GM12891 (cell line): ENCODE measurements at regions not wholly inside any gene's neighbourhood (a gene's known extent, or its start where the extent isn't known, plus 50 kb on each side); places are given as distances from the start of the nearest gene placed in this dataset.

Experiments
- DNase-seq: peaks from one replicate; pipeline ENCODE4 v3.0.0; 2011; ENCODE audit warnings: low spot score; ENCODE audit not compliant: insufficient read length
- FAIRE-seq: peaks from 2 replicates; lab custom pipeline; 2011; peaks lifted over from hg19 to GRCh38; lab: Jason Lieb, UNC
- PAX5 ChIP-seq: IDR thresholded peaks from 2 replicates; pipeline ENCODE4 v1.6.1; 2011; ENCODE audit warnings: low read length, moderate library complexity, mild to moderate bottlenecking; ENCODE audit not compliant: insufficient read depth, severe bottlenecking
- POLR2A ChIP-seq: IDR thresholded peaks from 2 replicates; pipeline ENCODE4 v1.6.1; 2011; ENCODE audit warnings: low read depth, low read length, control low read depth
- POLR2AphosphoS5 ChIP-seq: IDR thresholded peaks from 2 replicates; pipeline ENCODE4 v1.6.1; 2011; ENCODE audit warnings: low read depth, low read length, control low read depth
- POU2F2 ChIP-seq: IDR thresholded peaks from 2 replicates; pipeline ENCODE4 v1.6.1; 2011; ENCODE audit warnings: low read depth, mild to moderate bottlenecking, control low read depth, low read length, moderate library complexity
- SPI1 ChIP-seq: IDR thresholded peaks from 2 replicates; pipeline ENCODE4 v1.6.1; 2011; ENCODE audit warnings: low read depth, low read length, control low read depth
- TAF1 ChIP-seq: IDR thresholded peaks from 2 replicates; pipeline ENCODE4 v1.6.1; 2011; ENCODE audit warnings: low read depth, low read length, control low read depth

DNA sequence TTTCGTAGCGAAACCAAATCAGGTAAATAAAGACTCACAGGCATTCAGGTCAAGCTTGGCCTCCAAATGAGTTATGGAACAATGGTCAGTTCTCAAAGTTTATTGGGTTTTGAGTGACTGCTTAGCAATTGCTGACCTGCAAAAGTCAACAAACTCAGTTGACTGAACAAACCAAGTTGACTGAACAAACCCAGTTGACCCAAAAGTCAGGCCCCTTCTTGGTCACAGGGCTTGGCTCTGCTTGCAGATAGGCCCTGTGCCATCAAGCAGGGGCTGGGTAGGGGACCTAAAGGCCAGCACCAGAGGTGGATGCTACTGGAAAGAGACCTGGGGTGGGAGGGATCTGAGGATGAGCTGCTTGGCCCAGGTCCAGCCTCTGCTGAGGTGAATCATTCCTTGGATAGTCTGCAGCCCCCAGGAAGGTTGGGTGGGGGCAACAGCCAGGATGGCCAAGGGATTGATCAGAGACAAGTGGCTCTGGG, 64.6 kb downstream of the GADD45G start:
- TF ChIP-seq POLR2AphosphoS5: no peak
- no peak for TF ChIP-seq SPI1
- TF ChIP-seq POU2F2: no peak
- no peak for TF ChIP-seq TAF1
- TF ChIP-seq POLR2A: no peak
- TF ChIP-seq PAX5: no peak
- DNase-seq (no peak), FAIRE-seq (no peak)

DNA sequence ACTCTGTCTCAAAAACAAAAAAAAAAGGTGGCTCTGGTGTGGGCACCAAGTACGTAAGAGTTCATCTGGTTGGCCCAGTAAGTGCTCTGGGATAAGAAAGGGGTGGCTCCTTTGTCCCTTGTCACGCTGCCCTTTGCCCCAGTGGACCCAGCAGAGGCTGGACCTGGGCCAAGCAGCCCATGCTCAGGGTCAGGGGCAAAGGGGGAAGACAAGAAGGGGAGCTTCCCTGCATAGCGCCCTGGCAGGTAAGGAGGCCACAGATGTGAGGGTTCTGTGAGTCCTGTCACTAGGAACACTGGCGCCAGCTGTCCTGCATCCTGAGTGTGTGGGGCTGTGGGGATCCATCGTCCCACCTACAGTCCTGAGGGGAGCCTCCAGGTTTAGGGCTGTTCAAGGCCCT, 65.3 kb downstream of the GADD45G start:
- DNase-seq (no peak), FAIRE-seq (no peak)
- TF ChIP-seq SPI1 (no peak), POLR2A (no peak), POU2F2 (no peak), POLR2AphosphoS5 (no peak), TAF1 (no peak), PAX5 (no peak)

DNA sequence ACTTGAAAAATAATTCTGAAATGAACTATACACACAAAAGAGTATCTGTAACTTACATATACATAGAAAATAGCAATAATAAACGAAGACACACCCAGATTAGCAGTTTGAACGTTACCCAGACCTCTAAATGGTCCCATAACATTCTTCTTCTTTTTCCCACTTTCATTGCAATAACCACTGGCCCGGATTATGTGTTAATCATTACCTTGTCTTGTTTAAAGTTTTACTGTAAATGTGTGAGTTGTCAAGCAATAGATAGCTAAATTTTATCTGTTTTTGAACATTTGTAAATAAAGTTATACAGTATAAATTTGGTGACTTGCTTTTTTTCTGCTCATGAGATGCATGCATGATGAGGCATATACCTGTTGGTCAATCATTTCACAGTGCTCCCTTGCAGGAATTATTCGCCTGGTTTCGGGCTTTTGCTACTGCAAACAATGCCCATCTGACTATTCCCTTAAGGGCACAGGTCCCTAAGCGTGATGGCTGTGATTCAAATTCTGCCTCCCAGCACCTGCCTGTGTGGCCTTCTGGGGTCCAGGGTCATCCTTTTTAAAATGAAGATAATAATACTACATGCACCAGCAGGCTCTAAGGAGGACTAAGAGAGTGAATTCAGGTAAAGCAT, 66.1 kb downstream of the GADD45G start:
- TF ChIP-seq TAF1: no peak
- no peak for TF ChIP-seq POLR2A
- TF ChIP-seq SPI1: no peak
- no peak for TF ChIP-seq PAX5
- no peak for FAIRE-seq
- DNase-seq: no peak

DNA sequence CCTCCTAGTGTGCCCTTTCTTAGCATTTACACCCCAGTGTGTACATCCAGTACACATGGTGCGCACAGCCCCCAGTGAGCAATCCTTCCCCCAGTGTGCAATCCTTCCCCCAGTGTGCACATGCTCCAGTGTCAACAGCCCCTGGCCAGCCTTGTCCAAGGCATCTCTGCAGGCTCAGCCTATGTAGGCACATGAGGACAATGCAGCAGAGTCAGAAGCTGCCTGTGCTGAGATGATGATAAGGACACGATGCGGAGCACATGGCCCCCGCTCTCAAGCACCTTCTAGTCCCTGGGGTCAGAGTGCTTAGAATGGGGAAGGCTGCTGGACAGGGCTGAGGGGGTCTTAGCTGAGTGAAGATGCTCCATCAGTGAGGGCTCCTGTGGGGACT, 69.8 kb downstream of the GADD45G start:
- no peak for FAIRE-seq
- no peak for DNase-seq
- no peak for TF ChIP-seq POU2F2
- no peak for TF ChIP-seq TAF1
- no peak for TF ChIP-seq POLR2A
- no peak for TF ChIP-seq POLR2AphosphoS5
- no peak for TF ChIP-seq PAX5

DNA sequence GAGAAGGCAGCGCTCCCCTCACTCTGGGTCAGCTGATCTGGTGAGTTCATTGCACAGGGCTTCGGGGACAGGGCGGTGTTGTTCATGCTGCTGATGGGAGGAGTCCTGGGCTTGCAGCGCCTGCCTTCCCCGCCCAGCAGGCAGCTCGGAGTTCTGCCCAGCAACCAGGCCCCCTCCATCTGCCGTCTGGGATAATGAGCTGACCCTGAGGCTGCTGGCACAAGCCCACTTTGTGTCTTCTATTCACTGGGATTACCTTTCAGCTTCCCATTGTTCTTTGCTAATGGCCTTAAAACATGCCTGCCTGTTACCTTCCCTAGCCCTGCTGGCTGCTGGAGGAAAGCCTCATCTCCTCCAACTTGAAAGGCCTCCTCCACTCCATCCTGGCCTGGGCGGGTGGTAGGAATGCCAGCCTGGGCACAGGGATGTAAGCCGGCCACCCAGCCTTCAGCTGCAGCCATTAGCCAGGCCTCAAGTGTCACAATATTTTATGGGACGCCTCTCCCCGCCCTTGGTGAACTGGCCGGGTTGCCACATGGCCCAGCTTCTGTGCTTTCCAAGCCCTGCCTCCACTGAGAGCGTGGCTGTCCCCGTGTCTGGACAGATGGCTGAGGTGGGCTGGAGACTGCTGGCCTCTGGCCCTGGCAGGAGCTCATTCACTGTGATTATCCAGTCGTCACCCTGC, 70.4 kb downstream of the GADD45G start:
- FAIRE-seq (no peak), DNase-seq (no peak)
- TF ChIP-seq PAX5: no peak
- no peak for TF ChIP-seq POU2F2
- no peak for TF ChIP-seq POLR2A
- TF ChIP-seq POLR2AphosphoS5: no peak
- TF ChIP-seq SPI1: no peak
- no peak for TF ChIP-seq TAF1

DNA sequence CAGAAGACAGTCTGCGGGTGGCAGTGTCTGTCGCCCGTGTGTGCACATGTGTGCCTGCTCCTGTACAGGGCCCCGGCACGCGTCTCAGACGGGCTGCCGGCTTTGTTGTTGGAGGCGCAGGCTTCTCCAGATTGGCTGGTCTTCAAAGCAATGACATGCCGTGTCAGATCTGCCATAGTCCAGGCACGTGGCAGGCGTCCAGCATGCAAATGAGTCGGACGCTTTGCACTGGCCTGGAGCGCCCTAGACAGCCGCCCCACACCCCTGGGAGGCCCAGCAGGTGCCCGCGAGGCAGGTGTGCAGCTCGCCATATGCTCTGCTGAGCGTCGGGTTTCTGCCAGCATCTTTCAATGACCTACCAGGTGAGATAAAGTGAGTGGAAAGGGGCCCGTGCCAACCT, 71.5 kb downstream of the GADD45G start:
- TF ChIP-seq SPI1 (no peak), PAX5 (no peak), POLR2AphosphoS5 (no peak), TAF1 (no peak), POLR2A (no peak), POU2F2 (no peak)
- no peak for DNase-seq
- FAIRE-seq: no peak

DNA sequence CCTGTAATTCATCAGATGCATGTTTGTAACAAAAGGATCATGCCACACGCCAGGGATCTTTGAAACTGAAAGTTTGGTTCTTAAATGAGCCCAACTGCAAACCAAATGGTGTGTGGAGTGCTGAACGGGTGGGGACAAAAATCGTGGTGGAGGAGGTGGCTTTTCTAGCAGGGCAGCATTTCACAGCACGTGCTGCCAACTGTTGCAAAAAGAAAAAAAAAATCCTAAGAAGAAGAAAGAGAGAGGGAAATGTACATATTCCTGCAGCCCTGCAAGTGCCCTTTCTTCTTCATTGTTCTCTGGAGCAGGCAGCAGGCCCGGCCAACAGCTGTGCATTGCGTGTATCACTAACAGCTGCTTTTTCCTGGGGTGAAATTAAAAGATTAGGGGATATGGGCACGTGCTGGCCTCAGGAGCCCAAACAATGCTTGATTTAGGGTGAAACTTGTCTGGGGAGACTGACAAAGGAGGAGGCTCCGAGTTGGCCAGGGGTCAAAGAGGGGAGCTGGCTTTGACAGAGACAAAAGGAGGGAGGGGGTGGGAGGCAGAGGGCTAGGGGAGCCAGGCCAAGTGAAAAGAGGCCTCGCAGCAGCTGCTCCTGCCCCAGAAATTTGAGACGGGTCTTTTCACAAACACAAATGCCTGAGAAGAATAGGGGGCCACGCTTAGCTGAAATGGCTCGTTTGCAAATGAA, 73.0 kb downstream of the GADD45G start:
- TF ChIP-seq PAX5 (no peak), POU2F2 (no peak), POLR2AphosphoS5 (no peak), TAF1 (no peak), POLR2A (no peak), SPI1 (no peak)
- DNase-seq (no peak), FAIRE-seq (no peak)

DNA sequence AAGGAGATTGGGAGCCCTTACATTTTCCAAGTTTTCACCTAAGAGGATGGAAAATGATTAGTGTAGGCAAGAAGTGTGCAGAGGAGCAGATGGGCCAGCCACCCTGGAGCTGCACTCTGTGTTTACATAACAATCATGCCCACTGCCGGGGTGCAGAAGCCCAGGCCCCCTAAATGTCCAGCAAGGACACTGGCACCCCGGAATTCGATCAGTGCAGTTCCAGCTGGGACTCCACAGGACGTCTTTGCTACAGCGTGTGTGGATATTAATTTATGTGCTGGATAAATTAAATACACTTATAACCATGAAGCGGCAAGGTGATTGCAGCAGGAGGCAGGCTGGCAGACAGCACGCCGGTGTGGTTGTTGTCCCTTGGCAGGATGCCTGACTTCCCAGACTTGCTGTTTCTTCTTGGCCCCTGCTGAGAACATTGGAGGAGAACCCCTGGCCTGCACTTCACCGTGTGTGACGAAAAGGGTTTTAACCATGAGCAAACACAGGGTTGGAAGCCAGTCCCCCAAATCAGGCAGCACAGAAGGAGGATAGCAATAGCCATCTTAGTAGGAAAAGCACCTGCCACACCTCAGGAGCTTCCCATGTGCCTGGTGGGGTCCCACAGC, 73.7 kb downstream of the GADD45G start:
- no peak for DNase-seq

DNA sequence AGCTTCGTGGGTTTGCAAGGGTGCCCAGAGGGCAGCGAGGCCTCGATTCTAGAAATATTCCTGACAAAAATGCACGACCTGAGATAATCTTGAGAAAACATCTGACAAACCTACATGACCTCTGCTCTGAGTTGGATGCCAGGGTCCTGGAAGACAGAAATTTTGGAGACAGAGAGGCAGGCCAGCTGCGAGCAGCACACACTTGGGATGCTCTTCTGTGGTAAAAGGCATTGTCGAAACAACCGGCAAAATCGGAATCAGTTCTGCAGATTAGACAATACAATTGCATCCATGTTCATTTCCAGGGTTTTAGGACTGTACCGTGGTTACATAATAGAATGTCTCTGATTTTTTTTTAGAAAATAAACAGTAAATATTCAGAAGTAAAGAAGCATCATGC, 74.2 kb downstream of the GADD45G start:
- no peak for FAIRE-seq
- TF ChIP-seq POU2F2 (no peak), PAX5 (no peak)
- DNase-seq: no peak

More for the DNA sequence above, 73.7 kb downstream of the GADD45G start:
- no peak for FAIRE-seq
- TF ChIP-seq SPI1: no peak
- TF ChIP-seq POU2F2: no peak
- no peak for TF ChIP-seq POLR2AphosphoS5
- no peak for TF ChIP-seq PAX5
- no peak for TF ChIP-seq POLR2A
- TF ChIP-seq TAF1: no peak

DNA sequence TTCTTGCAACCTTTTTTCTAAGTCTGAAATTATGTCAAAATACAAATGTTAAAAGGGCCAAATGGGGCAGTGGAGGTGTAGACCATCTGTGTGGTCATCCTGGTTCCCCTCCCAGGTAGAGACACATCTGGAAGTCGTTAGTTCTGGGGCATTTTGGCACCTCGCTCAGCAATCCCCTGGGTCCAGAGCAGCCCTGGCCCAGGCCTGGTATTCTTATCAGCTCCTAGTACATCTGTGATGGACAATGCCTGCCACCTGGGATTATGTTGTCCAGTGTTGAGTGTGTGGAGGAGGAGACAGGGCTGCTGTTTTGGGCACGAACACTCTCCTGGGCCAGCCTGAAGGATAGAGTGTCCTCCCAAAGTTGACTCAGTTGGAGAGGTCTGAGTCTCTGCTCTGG, 74.8 kb downstream of the GADD45G start:
- FAIRE-seq (no peak), DNase-seq (no peak)
- no peak for TF ChIP-seq POU2F2
- TF ChIP-seq SPI1: no peak
- TF ChIP-seq POLR2AphosphoS5: no peak
- TF ChIP-seq POLR2A: no peak
- TF ChIP-seq TAF1: no peak
- TF ChIP-seq PAX5: no peak
